ENCODE measurements at regions not wholly inside any gene's neighbourhood (a gene's known extent, or its start where the extent isn't known, plus 50 kb on each side); places are given as distances from the start of the nearest gene placed in this dataset.
"Not testable (repeated sequence)": the region's sequence is repeated elsewhere in the genome, so short reads cannot be mapped to it uniquely, and the experiment has no call there.

DNA sequence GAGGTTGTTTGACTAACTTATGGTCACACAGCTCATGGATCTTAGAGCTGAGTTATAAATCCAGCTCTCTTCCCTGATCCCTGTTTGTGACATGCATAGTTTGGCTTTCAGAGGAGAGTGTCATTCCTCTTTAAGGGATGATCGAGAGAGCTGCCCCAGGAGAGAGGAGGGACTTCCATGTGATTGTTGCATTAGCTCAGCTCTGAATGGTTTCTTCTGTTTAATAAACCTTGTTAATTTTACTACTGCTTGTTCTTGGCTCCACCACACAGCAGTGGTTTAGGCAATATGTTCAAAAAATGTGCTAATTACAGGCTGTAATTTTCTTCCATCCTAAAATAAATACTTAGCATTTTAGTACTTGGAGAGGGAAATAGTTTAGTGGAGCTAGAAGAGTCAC is 152.5 kb downstream of the C12orf75 start:
- no peak for DNase-seq (ENCODE audit: low spot score)

DNA sequence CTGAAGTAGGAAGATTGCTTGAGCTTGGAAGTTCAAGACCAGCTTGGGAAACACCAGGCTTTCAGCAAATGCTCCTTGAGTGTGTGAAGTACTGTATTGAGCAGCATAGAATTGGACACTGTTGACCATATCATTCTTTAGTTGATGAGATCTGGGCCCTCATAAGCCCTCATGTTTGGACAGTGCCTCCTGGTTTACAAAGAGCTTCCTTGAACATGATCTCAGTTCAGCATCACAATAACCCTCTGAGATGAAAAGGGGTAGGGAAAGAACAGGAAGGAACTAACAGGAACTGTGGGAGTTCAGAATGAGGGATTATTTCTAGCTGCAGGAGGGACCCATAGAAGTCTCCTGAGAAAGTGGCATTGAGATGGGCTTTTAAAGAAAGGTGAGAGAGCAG is 153.2 kb downstream of the C12orf75 start:
- DNase-seq (ENCODE audit: low spot score) = no peak

DNA sequence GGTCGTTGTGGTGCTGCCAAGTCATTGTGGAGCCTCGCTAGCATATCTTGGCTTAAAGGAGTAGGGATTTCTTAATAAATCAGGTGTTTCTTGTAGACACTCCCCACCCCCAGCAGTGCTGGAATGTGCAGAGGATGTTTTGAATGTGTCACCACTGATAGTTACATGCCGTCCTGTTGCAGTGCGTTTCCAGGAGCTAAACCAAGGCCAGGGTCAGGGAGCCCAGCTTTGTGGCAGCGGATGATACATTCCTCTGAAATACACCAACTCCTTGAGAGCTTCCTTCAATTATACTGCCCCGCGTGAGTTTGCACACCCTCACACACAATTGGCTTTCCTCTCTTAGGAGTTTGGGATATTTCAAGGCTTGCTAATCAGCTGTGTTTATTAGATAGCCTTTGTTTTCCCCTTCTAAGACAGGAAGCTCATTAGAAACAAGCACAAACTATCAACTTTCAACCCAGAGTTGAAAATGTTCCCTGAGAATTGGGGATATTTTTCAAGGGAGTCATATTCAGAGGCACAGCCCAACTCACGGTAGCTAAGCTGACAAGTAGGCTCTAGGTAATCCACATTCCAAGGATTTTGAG is 154.9 kb downstream of the C12orf75 start:
- no peak for DNase-seq (ENCODE audit: low spot score)

DNA sequence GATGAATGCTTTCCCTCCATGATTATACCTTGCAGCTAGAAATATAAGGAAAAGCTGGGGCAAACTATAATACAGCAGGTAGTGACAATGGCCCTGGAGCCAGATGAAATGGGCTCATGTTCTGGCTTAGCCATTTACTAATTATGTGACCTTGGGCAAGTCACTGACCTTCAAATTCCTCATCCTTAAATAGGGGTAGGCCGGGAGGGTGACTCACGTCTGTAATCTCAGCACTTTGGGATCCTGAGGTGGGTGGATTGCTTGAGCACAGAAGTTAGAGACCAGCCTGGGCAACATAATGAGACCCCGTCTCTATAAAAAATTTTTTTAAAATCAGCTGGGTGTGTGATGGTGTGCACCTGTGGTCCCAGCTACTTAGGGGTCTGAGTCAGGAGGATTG is 155.4 kb downstream of the C12orf75 start:
- DNase-seq (ENCODE audit: low spot score) = no peak

DNA sequence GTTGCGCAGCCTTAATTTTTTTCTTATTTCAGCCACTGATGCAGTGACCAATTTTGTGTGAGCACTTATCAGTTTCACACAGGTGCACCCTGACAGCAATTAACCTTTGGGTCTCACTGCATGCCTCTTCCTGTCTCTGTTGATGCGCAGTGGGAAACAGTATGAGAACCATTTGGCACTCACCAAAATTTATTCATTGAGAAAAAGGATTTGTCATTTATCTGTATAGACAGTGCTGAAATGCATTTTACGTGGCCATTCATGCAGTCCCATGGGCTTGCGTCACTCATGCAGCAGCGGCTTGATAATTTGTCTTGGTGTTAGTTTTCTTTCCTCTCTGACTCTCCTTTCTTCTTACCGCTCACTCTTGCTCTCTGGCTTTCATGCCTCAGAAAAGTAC is 157.5 kb downstream of the C12orf75 start:
- no peak for DNase-seq (ENCODE audit: low spot score)

GRCh38 chr12:105492591-105493545 is 162.4 kb downstream of the C12orf75 start:
- no peak for DNase-seq (ENCODE audit: low spot score)

GRCh38 chr12:105499205-105499604 is 168.7 kb downstream of the C12orf75 start:
- DNase-seq (ENCODE audit: low spot score) = no peak

GRCh38 chr12:105500676-105501075 is 170.2 kb downstream of the C12orf75 start:
- DNase-seq (ENCODE audit: low spot score) = not testable (repeated sequence)

GRCh38 chr12:105502426-105502930 is 172.0 kb downstream of the C12orf75 start:
- no peak for DNase-seq (ENCODE audit: low spot score)

DNA sequence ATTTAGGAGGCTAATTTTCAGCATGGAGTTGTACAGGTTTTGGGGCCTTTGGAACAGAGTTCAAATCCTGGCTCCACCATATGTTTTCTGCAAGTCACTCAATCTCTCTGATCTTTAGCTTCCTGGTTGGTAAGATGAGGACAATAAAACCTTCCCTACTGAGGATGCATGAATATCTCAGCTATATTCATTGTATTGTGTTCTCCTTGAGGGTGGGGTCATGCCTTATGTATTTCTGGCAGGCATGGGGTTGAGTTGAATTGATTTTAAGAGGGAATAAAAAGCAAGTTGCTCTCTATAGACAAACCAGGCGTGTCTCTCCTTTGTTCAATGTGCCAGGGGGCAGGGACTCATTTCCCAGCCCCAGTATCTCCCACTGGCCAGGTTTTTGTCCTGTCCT is 173.1 kb downstream of the C12orf75 start:
- DNase-seq (ENCODE audit: low spot score) = no peak

GRCh38 chr12:105504286-105504685 is 173.8 kb downstream of the C12orf75 start:
- DNase-seq (ENCODE audit: low spot score) = no peak

DNA sequence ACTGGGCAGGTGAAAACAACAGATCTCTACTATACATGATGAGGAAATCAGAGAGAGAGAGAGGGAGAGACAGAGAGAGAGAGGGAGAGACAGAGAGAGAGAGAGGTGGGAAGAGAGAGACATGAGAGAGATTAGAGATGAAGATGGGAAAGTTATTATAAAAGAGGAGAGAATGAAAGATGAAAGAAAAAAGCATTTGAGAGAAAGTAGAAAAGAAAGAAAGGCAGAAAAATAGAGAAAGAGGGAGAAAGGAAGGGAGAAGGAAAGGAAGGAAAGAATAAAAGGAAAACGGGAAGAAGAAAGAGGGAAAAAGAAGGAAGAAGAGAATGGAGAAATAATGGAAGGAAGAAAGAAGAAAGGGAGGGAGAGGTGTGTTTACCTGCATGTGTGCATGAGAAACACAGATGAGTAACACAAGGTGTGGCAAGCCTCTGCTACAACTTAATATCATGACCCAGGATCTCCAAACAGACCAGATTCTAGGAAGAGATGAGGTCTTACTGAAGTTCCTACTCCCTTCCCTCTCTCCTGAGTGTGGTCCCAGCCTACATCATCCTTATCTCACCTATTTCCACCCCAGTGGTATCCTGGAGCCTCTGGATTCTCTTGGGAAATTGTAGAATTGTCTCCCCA is 176.3 kb downstream of the C12orf75 start:
- DNase-seq (ENCODE audit: low spot score) = no peak

DNA sequence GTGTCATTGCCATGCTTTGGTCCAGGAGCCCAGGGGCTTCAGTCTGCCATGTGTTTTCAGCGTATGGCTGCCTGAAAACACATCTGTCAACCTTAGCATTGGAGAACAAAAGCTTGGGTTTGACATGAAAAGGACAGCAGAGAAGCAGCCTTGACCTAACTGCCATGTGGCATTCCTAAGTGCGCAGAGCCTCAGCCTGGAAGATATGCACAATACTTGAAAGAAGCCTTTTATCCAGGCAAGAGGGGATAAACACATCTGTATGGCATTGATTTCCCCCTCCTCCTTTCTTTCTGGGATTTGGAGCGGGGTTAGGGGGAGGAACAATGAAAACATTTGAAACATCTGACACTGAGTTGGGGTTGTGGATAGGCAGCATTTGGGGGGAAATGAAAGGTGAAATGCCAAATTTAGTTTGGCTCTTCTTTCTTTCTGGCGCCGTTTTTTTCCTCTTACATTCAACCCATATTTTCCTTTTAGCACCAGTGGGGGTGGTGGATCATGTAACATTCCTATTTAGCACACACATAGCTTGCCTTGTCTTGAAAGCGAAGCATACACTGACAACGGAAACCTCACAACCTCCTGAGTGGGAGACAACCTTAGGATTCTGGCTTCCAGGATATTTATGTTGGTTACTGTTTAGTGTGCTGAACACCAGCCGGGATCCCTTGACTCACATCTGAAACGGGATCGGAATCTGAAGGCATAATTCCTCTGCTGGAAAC is 177.0 kb downstream of the C12orf75 start:
- DNase-seq (ENCODE audit: low spot score) = no peak

GRCh38 chr12:105508096-105508495 is 177.6 kb downstream of the C12orf75 start:
- DNase-seq (ENCODE audit: low spot score) = no peak

DNA sequence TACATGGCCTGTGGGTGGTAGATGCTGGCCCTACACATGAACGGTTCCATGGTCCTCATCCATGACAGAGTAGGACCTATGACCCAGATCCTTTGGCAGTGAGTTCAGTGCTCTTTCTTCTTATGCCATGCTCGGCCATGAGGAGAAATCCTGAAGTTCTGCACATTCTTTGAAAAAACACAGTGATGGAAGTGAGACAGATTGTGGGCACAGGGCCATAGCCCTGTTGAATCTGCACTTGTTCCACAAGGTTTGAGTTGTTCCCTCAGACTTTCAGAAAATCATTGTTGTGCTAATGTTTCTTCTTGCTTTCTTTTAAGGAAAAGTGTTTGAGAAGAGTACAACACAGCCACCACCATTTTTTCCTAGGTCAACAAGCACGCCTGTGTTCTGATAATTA is 180.0 kb downstream of the C12orf75 start:
- no peak for DNase-seq (ENCODE audit: low spot score)

DNA sequence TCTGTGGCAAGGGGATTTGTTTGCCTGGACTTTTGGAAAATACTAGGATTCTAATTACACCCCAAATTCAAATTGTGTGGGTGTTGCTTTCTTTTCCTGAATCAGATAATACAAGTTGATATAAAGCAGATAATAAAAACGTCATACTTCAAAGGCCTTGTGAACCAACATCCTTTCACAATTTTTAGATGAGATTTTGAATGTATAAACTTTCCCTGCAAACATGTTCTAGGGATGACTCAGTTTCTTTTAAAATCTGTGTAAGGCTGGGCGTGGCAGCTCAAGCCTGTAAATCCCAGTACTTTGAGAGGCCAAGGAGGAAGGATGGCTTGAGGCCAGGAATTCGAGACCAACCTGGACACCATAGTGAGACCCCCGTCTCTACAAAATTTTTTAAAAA is 182.4 kb downstream of the C12orf75 start:
- DNase-seq (ENCODE audit: low spot score) = not testable (repeated sequence)

DNA sequence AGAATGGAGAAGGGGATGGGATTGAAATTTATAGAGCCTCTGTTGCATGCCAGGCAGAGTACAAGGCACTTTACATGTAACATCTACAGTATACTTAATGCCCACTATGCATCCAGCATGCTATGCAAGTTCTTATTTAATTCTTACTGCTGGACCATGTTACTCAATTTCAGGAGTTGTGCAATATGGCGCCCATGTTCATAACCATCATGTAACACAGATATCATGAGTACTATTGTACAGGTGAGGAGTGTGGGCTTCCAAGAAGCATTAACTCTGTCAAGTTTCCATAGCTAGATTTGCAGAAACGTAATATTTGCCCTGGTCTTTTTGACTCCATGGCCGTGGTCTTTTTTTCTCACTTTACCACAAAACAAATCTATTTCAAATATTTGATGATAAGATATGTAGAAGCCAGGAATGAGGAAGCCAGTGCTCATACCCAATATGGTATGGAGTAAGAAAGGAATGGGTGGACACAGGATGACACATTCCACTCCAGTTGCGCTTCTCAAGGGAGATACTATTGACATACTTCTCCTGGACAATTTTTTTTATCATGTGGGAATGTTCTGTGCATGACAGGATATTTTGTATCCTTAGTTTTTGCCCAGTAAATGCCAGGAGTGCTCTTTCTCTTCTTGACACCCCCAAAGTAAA is 191.8 kb downstream of the C12orf75 start:
- no peak for DNase-seq (ENCODE audit: low spot score)

GRCh38 chr12:105523164-105524057 is 192.9 kb downstream of the C12orf75 start:
- DNase-seq (ENCODE audit: low spot score) = no peak

DNA sequence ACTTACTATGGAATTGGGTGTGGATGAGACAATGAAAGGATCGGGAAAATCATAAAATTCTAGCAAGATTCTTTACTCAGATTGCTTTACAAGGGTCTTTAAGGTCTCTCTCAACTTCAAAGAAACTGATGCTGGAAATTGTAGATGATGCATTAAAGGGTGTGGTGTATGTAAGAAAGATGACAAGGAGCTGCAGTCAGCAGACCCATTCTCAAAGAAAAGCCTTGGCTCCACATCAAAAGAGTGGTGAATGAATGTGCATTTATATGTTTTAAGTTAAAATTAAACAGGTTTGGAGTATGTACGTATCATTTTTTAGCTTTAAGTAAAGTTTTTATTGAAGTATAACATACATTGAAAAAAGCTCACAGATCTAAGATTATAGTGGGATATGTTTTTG is 194.5 kb downstream of the C12orf75 start:
- DNase-seq (ENCODE audit: low spot score) = no peak

GRCh38 chr12:105534068-105534467 is 203.6 kb downstream of the C12orf75 start:
- DNase-seq (ENCODE audit: low spot score) = no peak

GRCh38 chr12:105535033-105535432 is 204.5 kb downstream of the C12orf75 start:
- not testable (repeated sequence) for DNase-seq (ENCODE audit: low spot score)

Measured in COLO829 (cell line).